EH (cell line): ENCODE measurements at regions not wholly inside any gene's neighbourhood (a gene's known extent, or its start where the extent isn't known, plus 50 kb on each side); places are given as distances from the start of the nearest gene placed in this dataset.

Experiments
- DNase-seq: peaks from one replicate; pipeline ENCODE4 v3.0.0-alpha.2; 2015; ENCODE audit warnings: low read depth

- DNase-seq = no peak
These were observed 94.4 kb upstream of the FOXC1 start for GRCh38 chr6:1515280-1515679.

- no peak for DNase-seq
These were observed 93.9 kb upstream of the FOXC1 start for GRCh38 chr6:1515781-1516180.

- DNase-seq = no peak
These were observed 92.8 kb upstream of the FOXC1 start for GRCh38 chr6:1516742-1517520.

- DNase-seq = no peak
These were observed 90.9 kb upstream of the FOXC1 start for GRCh38 chr6:1518855-1519254.

GRCh38 chr6:1519597-1519996 lies 90.1 kb upstream of the FOXC1 start:
- no peak for DNase-seq

GRCh38 chr6:1522779-1523178 lies 86.9 kb upstream of the FOXC1 start:
- no peak for DNase-seq

- DNase-seq = peak; percentile 37
These were observed 85.7 kb upstream of the FOXC1 start for GRCh38 chr6:1524040-1524480.

- DNase-seq = peak; percentile 13
These were observed 84.2 kb upstream of the FOXC1 start for GRCh38 chr6:1525364-1526038.

- no peak for DNase-seq
These were observed 83.2 kb upstream of the FOXC1 start for GRCh38 chr6:1526398-1527072.

- DNase-seq = peak; percentile 68
These were observed 82.7 kb upstream of the FOXC1 start for GRCh38 chr6:1527073-1527457.

GRCh38 chr6:1535295-1535694 lies 74.4 kb upstream of the FOXC1 start:
- peak; percentile 23 for DNase-seq

- DNase-seq = no peak
These were observed 72.9 kb upstream of the FOXC1 start for GRCh38 chr6:1536526-1537429.

- no peak for DNase-seq
These were observed 71.3 kb upstream of the FOXC1 start for GRCh38 chr6:1538369-1538768.

GRCh38 chr6:1538810-1539478 lies 70.8 kb upstream of the FOXC1 start:
- DNase-seq = no peak

GRCh38 chr6:1540864-1541521 lies 68.7 kb upstream of the FOXC1 start:
- DNase-seq = no peak

- no peak for DNase-seq
These were observed 67.4 kb upstream of the FOXC1 start for GRCh38 chr6:1542335-1542734.

GRCh38 chr6:1542764-1543163 lies 67.0 kb upstream of the FOXC1 start:
- no peak for DNase-seq

- DNase-seq = no peak
These were observed 65.7 kb upstream of the FOXC1 start for GRCh38 chr6:1544000-1544399.

GRCh38 chr6:1544603-1545002 lies 65.1 kb upstream of the FOXC1 start:
- DNase-seq = no peak

GRCh38 chr6:1545654-1546053 lies 64.1 kb upstream of the FOXC1 start:
- DNase-seq = no peak

- no peak for DNase-seq
These were observed 61.9 kb upstream of the FOXC1 start for GRCh38 chr6:1547785-1548184.
